ENCODE measurements at regions not wholly inside any gene's neighbourhood (a gene's known extent, or its start where the extent isn't known, plus 50 kb on each side); places are given as distances from the start of the nearest gene placed in this dataset.

GRCh38 chr15:94002041-94002440 lies 229.3 kb upstream of the MCTP2 start:
- intact Hi-C loops (cut with DNase I; ENCODE audit: low total_unique reads), result no loop called here
- DNase-seq (ENCODE audit: low spot score in 2 of 2), result no peak
- H3K4me3 ChIP-seq (ENCODE audit: low read depth, poor library complexity, severe bottlenecking), result no peak overlapping the region
- WGBS, 2 donors, result 88 to 91% methylated on average over 3 of the region's 3 CpGs
- TF ChIP-seq CTCF (IDR thresholded peaks at IDR 0.05) (no peak), POLR2A (IDR thresholded peaks at IDR 0.05) (no peak)

GRCh38 chr15:94001255-94001801 lies 230.0 kb upstream of the MCTP2 start:
- 21 to 24% methylated on average over 3 of the region's 3 CpGs for WGBS, 2 donors
- DNase-seq (ENCODE audit: low spot score in 2 of 2), result no peak
- H3K4me3 ChIP-seq (ENCODE audit: low read depth, poor library complexity, severe bottlenecking), result no peak overlapping the region
- TF ChIP-seq CTCF (IDR thresholded peaks at IDR 0.05), result no peak
- TF ChIP-seq POLR2A (IDR thresholded peaks at IDR 0.05), result no peak
- intact Hi-C loops (cut with DNase I; ENCODE audit: low total_unique reads), result no loop called here

- intact Hi-C loops (cut with DNase I; ENCODE audit: low total_unique reads), result no loop called here
- WGBS, 2 donors, result 69 to 80% methylated on average over 5 of the region's 5 CpGs
- TF ChIP-seq CTCF (IDR thresholded peaks at IDR 0.05), result no peak
- no peak for TF ChIP-seq POLR2A (IDR thresholded peaks at IDR 0.05)
- H3K4me3 ChIP-seq (ENCODE audit: low read depth, poor library complexity, severe bottlenecking), result no peak overlapping the region
- no peak for DNase-seq (ENCODE audit: low spot score in 2 of 2)
Measured at GRCh38 chr15:94000606-94001005, 230.8 kb upstream of the MCTP2 start.

GRCh38 chr15:93997071-93997658 lies 234.2 kb upstream of the MCTP2 start:
- no peak overlapping the region for H3K4me3 ChIP-seq (ENCODE audit: low read depth, poor library complexity, severe bottlenecking)
- TF ChIP-seq POLR2A (IDR thresholded peaks at IDR 0.05), result no peak
- no peak for TF ChIP-seq CTCF (IDR thresholded peaks at IDR 0.05)
- intact Hi-C loops (cut with DNase I; ENCODE audit: low total_unique reads), result loop anchor here (5.0 kb wide), 1 partner anchor 125 kb away; no protein-coding TSS in a partner anchor
- no peak for DNase-seq (ENCODE audit: low spot score in 2 of 2)
- 61 to 68% methylated on average over 6 of the region's 6 CpGs for WGBS, 2 donors

- no peak overlapping the region for H3K4me3 ChIP-seq (ENCODE audit: low read depth, poor library complexity, severe bottlenecking)
- WGBS, 2 donors, result 73 to 86% methylated on average over 4 of the region's 4 CpGs
- no peak for TF ChIP-seq CTCF (IDR thresholded peaks at IDR 0.05)
- no peak for DNase-seq (ENCODE audit: low spot score in 2 of 2)
- intact Hi-C loops (cut with DNase I; ENCODE audit: low total_unique reads), result no loop called here
Measured at GRCh38 chr15:93989440-93989998, 241.8 kb upstream of the MCTP2 start.
